GM18517 (cell line): ENCODE measurements at regions not wholly inside any gene's neighbourhood (a gene's known extent, or its start where the extent isn't known, plus 50 kb on each side); places are given as distances from the start of the nearest gene placed in this dataset.

ENCODE experiments used
- ATAC-seq: cut with Tn5 transposase; IDR thresholded peaks from one replicate; pipeline ENCODE4 v1.9.1; 2021; ENCODE audit warnings: mild to moderate bottlenecking, moderate library complexity; ENCODE audit not compliant: unreplicated experiment

DNA sequence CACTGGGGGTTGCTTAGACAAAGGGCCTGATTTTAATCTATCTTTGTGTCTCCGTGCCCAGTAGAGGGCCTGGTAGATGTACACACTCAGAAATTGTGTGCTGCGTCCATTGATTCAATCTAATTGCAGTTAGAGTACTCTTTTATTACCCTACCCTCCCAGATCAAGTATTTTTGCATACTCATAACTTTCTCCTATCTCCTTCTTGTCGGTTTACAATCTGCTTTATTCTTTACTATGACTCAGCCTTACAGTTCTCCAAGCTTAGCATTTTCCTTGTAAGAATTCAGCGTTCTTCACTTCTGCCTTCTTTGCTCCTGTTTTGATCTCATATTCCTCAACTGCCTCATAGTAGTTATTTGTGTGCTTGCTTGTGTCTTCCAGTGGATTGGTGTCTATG is 124.5 kb upstream of the ARRDC4 start:
- no peak for ATAC-seq

DNA sequence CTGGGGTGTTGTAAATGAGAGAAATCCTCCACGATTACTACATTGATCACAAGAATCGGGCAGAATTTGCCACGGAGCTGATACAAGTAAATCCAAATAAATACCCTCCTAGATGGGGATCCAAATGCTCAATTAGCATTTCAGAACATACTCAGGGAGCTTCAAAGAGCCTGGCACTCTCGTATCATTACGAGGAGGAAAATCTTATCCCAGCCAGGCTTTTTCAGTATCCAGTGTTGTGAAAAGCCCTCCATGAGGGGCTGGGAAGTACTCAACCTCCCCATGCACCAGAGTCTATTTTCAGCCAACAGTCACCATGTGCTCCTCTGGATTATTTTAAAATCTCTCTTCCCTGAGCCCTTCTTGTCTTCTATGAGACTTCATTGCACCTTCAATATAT is 122.6 kb upstream of the ARRDC4 start:
- no peak for ATAC-seq

DNA sequence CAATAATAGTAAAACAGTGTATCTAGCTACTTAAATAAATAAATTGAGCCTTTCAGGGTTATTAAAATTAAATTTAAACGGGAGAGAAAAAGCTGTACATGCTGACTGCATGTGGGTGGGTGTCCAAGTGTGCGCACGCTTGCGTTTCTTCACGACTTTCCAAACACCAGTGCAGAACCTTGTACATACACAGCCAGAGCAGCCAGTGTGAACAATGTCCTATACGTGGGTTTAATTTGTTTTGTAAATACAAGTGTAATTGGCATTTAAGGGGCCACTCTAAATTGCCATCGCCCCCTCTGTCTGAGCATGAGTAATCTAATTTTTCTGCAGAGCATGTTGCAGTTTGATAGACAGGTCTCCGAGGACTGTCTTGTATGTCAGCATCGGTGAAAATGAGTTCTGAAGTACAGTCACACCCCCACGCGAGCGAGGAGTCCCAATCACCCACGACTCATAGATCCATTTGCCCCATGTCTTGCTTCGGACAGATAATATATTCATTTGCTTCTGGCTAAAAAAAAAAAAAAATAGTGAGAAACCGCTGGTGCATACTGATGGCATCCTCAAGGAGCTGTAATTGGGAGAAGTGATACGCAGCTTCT is 121.8 kb upstream of the ARRDC4 start:
- no peak for ATAC-seq

DNA sequence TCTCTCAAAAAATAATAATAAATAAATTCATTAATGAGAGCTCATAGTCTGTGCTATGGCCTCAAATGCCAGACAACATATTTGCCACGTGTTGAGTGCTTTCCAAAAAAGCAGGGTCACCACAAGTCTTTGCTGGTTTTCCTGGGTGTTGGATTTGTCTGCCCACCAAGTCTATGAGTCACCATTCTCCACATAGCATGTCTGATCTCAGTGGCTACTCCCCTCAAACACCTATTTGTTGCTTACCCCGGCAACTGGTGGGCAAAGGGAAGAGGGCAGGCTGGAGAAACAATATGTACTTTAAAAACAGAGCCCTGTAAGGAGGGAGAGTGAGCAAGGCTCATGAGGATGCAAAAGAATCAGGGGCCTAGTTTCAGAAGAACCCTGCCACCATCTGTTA is 120.0 kb upstream of the ARRDC4 start:
- ATAC-seq, result no peak

DNA sequence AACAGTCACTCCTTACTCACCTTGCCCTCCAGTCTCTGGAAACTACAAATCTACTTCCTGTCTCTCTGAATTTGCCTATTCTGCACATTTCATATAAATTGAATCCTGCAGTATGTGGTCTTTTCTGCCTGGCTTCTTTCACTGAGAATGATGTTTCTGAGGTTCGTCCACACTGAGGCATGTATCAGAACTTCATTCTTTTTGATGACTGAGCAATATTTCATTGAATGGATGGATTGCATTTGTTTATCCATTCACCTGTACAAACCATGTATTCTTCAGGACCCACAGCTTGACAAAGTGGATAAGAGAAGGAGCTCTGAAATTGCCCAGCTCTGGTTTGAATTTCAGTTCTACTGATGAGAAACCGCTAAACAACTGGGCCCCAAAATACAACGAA is 118.9 kb upstream of the ARRDC4 start:
- ATAC-seq, result no peak

DNA sequence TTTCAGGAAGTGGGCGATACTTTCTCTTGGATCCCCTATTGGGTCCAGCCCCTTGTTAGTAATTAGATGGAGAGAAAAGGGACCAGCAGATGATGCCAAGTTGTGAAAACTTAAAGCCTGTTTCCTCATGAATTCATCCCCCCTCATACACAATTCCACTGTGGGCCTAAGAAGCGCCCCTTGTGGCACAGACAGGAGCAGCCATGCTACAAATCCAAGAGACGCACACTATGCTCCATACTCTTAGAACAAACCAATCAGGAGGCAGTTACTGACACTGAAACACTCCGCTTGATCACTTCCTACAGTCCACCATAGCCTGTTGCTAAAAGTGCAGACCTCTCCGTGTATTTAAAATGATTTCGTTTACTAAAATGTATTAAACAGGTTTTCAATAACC is 111.3 kb upstream of the ARRDC4 start:
- no peak for ATAC-seq

DNA sequence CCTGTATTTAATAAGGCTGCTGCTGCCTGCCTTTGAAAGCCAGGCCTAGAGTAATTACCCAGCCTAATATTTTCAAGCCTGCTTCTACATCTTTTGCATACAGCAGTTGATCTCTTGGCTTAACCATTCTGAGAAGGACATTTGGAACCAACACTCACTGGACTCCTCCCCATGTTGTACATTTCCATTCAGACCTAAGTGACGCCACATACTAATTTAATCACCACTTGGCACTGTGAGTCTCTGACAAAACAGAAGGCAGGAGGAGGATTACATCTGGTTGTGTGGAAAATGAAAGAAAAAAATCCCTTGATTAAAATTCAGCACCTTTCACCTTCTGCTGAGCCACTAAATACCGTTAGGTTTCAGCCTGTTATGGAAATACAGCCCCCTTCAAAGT is 102.2 kb upstream of the ARRDC4 start:
- no peak for ATAC-seq

DNA sequence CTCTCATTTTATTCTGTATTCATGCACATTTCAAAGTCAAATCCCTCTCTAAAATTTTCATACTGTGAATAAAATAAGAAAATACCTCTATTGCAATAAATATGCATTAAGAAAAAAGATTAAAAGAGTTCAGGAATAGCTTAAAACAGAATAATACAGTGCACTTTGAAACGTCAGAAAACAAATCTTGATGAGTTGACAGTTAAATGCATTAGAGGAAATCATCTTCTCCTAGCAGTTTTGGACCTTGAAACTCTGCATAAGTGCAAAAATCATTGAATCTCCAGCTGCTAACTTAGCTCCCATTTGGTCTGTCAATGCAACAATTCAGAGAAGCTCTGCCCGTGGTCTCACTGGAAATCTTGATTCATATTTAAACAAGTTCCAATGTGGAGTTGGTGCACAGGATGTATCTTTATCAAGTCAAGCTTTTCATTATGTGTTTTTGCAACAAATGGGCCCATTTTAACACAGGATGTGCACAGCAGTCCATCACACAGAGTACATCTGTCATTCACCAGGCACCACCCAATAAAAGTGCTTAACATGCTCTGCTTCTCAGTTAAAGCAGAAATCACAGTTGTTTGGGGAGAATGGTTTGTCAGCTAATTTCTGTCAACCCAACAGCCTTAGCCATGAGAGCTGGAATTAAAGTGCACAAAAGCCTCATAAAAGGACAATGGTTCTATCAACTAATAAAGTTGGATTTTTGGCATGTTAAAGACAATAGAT is 98.8 kb upstream of the ARRDC4 start:
- no peak for ATAC-seq

DNA sequence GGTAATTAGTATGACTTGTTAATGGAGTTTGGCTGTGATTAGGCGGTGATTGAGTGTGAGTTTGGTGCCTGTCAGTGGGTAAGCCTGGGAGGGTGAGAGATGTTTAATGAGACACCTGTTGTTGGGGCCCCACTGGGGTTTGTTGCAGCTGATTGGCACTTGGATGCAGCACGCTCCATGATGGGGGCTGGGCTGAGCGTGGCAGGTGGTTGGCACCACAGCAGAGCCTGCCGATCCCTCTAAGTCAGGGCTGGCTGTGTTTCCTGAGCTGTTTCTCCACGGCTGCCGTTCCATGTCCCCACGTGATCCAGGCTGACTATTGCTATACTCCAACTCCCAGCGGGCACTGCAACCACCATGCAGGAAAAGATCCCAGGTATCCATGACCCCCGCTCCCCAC is 93.5 kb upstream of the ARRDC4 start:
- no peak for ATAC-seq

DNA sequence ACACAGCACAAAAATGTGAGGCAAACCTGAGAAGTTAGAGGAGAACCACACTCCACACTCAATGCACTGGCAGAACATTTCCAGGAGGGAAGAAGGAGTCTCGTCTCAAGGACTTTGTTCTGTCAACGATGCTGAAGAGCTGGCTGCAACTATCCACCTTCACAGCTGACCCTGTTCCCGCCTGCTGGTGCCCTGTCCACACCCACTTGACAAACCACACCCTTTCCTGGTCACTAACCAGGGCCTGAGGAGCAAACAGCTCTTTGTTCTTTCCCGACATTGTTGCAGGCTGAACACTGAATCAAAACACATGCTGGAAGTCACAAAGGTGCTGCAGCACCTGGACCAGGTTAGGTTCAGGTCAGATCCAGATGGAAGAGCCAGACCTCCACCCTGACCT is 92.6 kb upstream of the ARRDC4 start:
- ATAC-seq, result no peak

DNA sequence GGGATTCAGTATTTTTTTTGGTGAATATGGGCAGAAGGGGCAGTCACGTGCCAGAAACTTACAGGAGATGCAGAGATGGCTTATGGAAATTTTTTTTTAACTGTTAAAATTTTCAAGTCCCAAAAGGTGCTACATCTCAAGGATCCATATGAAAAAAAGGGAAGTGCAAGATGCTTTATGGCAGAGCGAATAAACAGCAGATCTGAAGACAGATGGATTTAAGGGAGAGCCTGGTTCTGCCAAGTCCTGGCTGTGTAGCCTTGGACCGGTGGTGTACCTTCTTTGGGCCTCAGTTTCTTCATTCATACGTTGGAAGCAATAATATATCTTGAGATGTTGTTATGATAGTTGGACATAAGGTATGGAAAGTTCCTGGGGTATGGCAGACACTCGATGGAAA is 91.5 kb upstream of the ARRDC4 start:
- ATAC-seq, result no peak

DNA sequence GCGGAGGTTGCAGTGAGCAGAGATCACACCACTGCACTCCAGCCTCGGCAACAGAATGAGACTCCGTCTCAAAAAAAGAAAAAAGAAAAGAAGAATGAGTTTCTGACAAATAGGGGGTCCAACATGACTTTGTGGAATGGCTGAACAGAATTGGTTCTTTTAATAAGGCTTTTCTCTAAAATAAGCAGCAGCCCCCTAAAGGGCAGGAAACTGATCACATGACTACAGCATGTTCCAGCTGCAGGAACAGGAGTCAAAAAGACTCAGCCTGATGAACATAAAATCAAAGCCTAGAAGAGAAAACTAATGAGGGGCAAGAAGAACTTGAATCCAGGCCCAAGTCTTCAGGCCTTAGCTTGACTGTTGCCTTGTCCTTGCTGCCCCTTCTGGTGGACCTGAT is 89.7 kb upstream of the ARRDC4 start:
- ATAC-seq, result no peak

DNA sequence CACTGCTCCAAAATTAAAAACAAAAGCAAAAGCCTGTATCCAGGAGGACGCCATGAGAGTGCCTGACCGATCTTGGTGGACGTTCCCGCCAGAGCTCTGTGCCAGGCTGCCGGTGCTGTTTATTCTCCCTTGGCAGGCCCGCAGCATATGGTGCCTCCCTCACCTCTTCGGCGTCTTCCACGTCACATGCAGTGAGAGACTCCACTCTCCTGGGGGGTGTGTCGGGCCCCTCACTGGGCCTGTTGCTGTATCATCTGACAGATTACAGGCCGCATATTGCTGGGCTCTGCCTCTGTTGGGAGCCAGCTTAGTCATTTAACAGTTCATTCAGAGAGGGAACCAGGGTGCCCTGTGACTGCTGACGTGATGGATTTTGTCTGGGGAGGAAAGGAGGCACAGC is 86.4 kb upstream of the ARRDC4 start:
- ATAC-seq, result no peak

DNA sequence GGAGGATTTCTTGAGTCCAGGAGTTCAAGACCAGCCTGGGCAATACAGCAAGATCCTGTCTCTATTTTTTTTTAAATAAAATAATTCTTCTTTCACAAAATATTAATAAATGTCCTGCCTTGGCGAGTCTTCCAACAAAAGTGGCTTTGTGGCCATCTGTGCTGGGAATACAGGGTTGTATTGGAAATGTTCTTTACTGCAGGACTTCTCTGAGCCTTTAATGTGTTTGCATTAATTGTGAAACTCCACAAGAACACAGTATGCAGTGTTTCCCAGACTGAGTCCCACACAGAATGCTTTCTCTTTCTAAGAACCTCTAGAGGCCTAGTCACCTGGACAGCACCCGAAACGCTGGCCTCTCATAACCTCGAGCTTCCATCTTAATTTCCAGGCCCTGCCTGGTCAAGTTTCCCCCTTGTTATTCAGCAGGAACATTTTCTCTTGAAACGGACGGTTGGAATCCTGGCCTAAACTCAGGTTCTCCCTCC is 85.4 kb upstream of the ARRDC4 start:
- no peak for ATAC-seq

DNA sequence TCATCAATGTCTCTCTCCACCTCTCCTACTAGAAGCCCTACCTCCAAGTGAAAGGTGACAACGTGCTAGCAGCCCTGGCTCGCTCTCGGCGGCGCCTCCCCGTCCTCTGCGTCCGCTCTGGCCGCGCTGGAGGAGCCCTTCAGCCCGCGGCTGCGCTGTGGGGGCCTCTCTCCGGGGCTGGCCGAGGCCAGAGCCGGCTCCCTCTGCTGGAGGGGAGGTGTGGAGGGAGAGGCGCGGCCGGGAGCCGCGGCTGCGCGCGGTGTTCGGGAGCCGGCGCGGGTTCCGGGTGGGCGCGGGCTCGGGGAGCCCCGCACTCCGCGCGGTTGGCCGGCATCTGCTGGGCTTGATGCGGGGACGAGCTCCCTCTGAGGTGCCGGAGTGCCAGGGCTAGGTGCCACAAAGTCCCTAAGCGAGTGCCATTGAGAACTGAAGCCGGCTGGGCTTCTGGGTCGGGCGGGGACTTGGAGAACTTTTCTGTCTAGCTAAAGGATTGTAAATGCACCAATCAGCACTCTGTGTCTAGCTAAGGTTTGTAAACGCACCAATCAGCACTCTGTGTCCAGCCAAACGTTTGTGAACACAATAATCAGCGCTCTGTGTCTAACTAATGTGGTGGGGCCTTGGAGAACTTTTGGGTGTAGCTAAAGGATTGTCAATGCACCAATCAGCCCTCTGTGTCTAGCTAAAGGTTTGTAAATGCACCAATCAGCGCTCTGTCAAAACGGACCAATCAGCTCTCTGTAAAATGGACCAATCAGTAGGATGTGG is 84.8 kb upstream of the ARRDC4 start:
- ATAC-seq, result no peak

DNA sequence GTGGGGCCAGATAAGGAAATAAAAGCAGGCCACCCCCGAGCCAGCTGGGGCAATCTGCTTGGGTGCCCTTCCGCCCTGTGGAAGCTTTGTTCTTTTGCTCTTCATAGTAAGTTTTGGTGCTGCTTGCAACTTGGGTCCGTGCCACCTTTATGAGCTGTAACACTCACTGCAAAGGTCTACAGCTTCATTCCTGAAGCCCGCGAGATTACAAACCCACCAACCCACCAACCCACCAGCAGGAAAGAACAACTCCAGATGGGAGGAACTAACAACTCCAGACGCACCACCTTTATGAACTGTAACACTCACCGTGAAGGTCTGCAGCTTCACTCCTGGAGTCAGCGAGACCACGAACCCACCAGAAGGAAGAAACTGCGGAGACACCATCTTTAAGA is 84.2 kb upstream of the ARRDC4 start:
- ATAC-seq, result no peak

DNA sequence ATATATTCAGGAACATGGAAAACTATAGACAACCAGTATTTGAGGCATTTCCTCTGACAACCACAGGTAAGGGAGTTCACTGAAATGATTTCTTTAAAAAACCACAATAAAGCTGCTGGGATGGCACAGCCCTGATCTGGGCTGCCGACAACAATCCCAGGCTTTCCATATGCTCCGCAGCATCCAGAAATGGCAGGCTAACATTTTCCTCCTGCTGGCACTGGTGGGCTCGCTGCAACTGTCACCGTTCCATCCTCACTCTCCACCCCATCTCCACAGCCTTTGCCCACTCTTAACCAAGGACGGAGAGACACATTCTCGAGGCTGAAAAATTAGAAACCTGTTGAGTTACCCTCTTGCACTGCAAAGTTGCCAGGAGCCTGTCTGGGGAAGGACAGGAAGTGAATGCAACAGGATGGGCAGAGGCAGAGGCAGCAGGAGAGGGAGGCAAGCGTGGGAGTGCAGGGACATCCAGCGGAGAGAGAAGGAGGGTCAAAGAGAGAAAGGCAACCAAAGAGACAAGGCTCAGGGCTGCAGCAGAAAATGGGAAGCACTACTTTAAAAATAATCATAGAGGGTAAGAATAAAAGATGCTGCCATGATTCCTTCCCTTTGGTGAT is 79.0 kb upstream of the ARRDC4 start:
- ATAC-seq, result no peak

DNA sequence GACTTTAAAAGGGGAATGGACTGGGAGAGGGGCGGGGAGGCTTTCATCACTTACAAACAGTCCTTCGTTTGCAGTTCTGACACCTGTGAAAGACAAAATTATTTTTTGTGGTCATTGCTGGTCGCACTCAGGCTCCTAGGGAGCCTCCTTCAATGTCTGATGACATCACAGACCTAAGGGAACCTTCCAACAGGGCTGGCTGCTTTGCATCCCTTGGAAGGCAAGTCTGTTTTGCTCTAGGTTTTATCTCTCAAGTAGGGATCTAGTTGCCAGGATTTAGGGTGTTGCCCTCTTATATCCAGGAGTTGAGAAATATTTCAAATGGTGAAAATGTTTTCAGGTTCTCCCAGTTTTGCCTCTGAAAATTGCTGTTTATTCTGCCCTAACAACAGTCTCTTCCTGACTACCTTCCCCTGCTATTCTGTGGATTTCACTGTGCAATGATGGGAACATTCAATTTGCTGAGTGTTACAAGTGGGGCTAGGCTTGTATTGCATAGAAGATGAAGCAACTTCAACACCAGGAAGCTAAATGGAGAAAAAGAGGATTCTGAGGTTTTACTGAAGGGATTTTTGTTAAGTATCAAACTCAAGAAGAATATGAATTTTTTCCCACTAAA is 75.9 kb upstream of the ARRDC4 start:
- ATAC-seq, result no peak

DNA sequence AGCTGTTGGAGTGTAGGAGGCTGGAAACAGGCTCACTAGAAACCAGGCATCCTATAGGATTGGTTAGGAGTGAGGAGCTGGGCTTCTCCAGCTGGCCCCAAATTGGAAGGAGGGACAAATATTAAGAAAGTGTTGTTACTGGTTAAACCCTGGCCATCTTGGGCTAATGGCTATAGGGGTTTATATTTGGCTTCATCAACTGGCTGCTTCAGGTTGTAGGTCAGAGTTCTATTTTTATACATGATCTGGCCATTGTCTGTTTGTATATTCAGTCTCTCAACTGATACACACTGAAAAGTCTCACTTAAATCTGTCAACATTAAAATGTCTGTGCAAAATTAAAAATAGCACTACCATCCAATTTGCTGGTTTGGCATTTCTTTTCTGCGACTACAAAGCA is 70.2 kb upstream of the ARRDC4 start:
- ATAC-seq, result no peak

DNA sequence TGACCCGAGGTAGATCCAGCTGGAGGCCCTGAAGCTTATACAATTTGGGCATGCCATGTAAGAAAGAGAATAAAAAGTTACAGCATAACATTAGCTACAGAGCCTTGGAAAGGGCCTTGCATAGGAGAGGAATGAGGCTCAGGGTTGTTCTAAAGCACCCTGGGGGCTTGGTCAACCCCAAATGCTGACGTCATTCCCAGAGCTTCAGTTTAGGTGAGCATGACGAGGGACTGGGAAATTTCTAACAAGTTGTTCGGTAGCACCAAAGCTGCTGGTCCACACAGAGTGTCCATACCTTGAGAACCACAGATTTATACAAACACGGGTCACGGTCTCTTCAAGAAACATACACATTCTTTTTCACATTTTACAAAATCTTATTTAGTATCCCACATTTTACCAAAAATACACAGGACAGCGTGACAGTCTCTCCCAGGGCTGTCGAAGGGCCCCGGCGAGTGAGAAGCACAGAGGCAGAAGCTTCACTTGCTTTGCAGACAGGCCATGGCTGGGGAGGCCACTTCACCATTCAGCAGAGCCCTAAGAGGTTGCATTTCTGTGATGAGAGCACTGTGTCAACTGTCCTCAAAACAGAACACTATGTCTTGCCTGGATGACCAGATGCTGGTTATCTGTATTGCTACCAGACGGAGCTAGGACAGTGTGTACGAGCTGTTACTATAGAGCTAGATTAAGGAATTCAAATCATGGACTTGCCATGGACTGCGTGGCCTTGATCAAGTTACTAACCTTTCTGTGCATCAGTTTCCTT is 68.2 kb upstream of the ARRDC4 start:
- no peak for ATAC-seq

DNA sequence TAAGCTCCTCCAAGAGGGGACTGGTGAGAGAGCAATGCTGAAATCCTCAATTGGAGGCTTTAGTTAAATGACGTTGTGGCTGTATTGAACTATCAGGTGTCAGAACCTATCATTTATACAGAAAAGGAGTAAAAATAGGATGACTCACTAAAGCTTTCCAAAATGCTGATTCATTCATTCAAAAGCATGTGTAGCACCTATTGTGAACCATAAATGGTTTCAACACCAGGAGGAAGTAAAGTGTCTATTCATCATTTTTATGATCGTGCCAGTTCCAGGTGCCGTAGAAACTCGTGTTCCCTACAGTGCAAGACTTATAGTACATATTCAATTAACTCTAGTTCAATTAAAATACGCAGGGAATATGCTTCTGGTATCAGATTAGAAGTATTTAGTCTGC is 66.5 kb upstream of the ARRDC4 start:
- ATAC-seq, result no peak
